HG02885 (cell line): ENCODE measurements at regions not wholly inside any gene's neighbourhood (a gene's known extent, or its start where the extent isn't known, plus 50 kb on each side); places are given as distances from the start of the nearest gene placed in this dataset.
"Not testable (repeated sequence)": the region's sequence is repeated elsewhere in the genome, so short reads cannot be mapped to it uniquely, and the experiment has no call there.

Source experiments
- ATAC-seq: cut with Tn5 transposase; IDR thresholded peaks from one replicate; pipeline ENCODE4 v1.9.1; 2021; ENCODE audit warnings: mild to moderate bottlenecking; ENCODE audit not compliant: unreplicated experiment, poor library complexity

- ATAC-seq: no peak
Observed at GRCh38 chr11:127815331-127815730, 772.0 kb downstream of the ETS1 start.

DNA sequence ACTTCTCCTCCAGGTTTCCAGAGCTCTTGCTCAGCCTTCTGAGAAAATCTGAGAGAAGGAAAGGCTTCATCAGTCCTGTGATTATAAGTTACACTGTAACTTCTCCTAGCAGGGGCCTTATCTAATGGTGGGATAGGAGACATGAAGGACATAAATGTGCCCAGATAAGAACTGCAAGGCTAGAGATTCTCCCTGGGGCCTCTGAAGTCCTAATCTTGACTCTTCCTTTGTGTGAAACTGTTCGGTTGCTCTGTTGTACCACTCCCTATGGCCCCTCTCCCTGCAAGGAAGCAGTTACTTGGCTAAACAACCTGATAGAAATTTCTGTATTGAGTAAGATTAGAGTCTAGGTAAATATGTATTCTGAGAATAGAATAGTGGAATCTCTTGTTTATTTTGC, 780.9 kb downstream of the ETS1 start:
- no peak for ATAC-seq

DNA sequence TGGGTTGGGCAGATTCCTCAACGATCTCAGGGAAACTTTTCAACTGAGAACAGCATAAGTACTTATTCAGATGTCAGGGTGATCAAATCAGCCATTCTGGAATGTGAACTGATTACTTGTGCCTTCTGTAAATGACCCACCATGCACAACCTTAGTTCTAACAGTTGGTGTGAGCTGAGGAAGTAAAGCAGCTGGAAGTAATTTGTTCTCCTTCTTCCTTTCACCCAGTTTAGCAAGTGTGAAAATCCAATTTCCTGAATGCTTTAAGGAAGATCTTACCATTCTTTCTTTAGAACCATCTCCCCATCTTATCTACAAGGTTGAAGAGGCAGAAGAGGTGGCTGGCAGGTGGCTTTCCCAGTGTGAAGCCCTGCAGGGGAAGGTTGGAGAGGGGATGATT, 781.6 kb downstream of the ETS1 start:
- ATAC-seq: no peak

- ATAC-seq: no peak
Observed at GRCh38 chr11:127804747-127805400, 782.5 kb downstream of the ETS1 start.

- ATAC-seq: no peak
Observed at GRCh38 chr11:127803755-127804154, 783.6 kb downstream of the ETS1 start.

DNA sequence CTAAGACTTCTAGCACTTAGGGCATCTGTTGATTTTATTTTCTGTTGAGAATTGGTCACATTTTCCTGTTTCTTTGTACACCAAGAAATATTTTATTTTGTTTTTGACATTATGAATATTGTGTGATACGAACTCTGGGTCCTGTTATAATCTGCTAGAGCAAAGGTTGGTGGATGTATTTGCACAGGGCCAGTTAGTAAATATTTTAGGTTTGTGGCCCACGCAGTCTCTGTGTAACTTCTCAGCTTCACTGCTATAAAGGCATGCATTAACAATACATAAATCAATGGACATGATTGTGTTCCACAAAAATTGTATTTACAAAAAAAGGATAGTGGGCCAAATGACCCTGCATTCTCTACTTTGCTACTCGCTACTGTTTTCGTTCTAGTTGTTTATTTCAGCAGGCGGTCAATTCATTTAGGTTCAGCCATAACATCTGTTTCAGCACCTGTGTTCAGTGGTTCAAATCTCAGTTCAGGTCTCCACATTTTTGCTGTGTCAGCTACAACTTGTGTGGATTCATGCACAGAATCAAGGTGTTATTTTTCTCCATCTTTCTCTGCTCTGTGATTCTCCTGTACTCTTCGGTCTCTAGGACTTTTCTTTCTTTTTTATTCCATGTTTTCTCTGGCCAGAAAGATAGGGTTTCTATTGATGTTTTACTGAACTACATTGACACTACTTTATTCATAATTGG, 786.2 kb downstream of the ETS1 start:
- ATAC-seq: no peak

DNA sequence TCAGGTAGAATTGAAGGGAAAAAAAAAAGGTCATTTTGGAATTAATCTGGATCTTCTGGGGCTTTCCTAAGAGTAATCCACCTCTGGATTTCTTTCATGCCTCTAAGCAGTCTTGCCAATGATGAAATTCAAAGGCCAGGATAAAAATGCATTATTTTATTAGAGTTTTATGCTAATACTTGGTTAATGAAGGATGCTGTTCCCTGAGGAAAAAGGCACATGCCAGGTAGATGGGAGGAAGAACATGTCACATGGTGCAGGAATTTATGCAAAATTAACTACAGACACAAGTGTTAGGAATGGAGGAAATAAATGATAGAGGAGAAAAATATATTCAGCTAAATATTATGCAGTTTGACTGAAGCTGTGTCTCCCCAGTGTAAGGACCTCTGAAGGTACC, 792.0 kb downstream of the ETS1 start:
- ATAC-seq: no peak

- ATAC-seq: no peak
Observed at GRCh38 chr11:127791844-127792243, 791.3 kb upstream of the KIRREL3 start.

DNA sequence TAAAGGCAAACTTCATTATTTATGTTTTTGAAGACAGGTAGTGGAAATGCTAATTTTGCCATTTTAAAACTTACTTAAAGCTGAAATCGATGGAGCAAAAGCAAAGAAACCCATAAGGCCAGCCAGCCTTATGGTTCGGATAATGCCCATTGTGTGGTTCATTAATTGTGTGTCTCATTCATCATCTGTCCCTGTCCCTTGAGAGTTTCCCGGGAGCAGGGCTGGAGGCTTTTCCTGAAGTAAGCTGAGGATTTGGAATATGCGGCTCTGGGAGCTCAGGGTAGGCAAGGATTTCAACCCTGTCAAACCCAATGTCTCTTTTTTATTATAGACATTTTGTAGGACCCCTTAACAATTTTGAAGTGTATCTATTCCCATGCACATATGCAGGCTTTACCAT, 790.0 kb upstream of the KIRREL3 start:
- no peak for ATAC-seq

GRCh38 chr11:127789927-127790326, 789.4 kb upstream of the KIRREL3 start:
- ATAC-seq: no peak

DNA sequence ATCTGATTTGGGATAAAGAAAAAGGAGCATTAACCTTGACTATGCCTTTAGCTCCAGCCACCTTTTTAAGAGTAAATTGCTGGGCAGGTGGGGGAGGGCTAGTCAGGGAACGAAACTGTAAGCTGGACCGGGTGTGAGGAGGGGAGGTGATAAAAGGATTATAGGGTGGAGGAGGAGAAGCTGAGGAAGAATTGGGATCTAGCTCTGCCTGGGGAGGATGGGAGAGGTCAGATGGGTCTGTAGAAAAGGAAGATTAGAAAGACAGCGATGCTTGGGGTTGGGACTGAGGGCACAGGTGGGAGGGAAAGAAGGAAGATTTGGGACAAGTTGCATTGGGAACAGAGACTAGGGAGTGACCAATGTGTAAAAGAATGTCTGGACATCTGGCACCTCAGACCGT, 772.4 kb upstream of the KIRREL3 start:
- not testable (repeated sequence) for ATAC-seq

DNA sequence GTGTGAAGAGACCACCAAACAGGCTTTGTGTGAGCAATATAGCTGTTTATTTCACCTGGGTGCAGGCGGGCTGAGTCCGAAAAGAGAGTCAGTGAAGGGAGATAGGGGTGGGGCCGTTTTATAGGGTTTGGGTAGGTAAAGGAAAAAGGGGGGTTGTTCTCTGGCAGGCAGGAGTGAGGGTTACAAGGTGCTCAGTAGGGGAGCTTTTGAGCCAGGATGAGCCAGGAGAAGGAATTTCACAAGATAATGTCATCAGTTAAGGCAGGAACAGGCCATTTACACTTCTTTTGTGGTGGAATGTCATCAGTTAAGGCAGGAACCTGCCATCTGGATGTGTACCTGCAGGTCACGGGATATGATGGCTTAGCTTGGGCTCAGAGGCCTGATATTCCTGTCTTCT, 768.4 kb upstream of the KIRREL3 start:
- not testable (repeated sequence) for ATAC-seq

GRCh38 chr11:127766734-127767133, 766.2 kb upstream of the KIRREL3 start:
- ATAC-seq: no peak

DNA sequence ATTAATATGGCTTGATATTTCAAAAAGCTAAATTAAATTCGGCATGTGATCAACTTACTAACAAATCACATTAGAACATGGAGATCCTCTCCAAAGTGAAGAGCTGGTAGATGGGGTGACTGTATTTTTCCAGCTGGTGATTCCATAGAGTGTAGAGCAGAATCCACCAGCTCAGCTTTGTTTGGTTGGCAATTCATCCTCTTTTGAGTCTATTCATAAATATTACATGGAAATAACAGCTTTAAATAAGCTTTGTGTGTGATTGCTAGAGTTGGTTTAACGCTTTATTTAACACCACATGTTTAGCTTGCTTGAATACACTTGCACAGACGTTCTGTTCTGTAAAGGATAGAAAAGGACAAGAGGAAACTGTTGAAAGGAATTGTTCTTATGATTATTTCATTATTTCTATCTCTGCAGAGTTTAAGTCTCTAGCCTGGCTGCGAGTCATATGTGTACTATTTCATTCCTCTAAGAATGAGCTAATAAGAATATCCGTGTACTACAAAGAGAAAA, 738.3 kb upstream of the KIRREL3 start:
- ATAC-seq: no peak

GRCh38 chr11:127737499-127737898, 736.9 kb upstream of the KIRREL3 start:
- no peak for ATAC-seq

- ATAC-seq: no peak
Observed at GRCh38 chr11:127733552-127733951, 733.0 kb upstream of the KIRREL3 start.

DNA sequence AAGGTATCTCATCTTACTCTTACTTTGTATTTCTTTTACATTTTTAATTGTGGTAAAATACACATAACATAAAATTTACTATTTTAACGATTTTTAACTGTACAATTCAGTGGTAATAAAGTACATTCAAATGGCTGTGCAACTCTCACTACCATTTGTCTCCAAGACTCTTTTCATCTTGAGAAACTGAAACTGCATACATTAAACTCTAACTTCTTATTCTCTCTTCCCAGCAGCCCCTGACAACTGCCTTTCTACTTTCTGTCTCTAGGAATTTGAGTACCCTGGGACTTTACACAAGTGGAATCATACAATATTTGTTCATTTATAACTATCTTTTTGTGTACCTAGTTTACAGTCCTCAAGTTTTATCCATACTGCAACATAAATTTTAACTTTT, 725.8 kb upstream of the KIRREL3 start:
- ATAC-seq: no peak

DNA sequence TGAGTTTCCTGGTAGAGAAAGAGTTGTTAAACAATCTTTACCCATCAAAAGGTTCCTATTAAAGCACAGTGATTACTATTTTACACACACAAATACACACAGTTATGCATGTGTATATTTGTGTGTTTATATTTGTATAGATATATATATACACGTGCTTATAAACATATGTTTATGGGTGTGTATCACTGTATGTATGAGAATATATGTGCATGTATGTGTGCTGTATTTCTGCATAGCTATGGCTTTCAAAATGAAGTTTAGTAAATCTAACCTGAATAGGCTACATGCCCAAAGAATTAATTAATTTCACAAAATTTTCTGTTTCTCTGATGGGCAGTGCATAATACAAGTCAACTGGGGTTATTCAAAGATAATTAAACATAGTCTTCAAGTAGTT, 723.1 kb upstream of the KIRREL3 start:
- ATAC-seq: no peak

GRCh38 chr11:127713226-127713625, 712.7 kb upstream of the KIRREL3 start:
- ATAC-seq: no peak

GRCh38 chr11:127711748-127712147, 711.2 kb upstream of the KIRREL3 start:
- no peak for ATAC-seq

DNA sequence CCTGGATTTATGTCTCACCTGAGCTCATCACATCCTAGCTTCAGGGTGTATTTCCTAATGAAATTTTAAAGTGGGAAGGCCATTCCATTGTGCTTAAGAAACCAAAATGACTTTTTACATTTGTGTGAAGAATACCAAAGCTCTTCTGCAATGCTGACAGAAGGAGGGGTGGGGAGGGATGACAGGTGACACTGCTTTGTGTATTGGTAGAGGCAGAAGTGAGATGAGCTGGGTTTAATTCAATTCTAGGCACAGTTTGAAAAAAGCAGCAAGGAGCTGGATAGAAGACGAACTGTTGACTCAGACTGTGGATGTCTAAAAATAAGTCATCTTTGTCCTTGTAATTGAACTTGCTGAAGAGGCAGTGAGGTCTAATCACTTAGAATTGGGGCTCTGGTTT, 710.3 kb upstream of the KIRREL3 start:
- no peak for ATAC-seq

- ATAC-seq: no peak
Observed at GRCh38 chr11:127709960-127710359, 709.4 kb upstream of the KIRREL3 start.
